ENCODE measurements at regions not wholly inside any gene's neighbourhood (a gene's known extent, or its start where the extent isn't known, plus 50 kb on each side); places are given as distances from the start of the nearest gene placed in this dataset.
"Not testable (repeated sequence)": the region's sequence is repeated elsewhere in the genome, so short reads cannot be mapped to it uniquely, and the experiment has no call there.

DNA sequence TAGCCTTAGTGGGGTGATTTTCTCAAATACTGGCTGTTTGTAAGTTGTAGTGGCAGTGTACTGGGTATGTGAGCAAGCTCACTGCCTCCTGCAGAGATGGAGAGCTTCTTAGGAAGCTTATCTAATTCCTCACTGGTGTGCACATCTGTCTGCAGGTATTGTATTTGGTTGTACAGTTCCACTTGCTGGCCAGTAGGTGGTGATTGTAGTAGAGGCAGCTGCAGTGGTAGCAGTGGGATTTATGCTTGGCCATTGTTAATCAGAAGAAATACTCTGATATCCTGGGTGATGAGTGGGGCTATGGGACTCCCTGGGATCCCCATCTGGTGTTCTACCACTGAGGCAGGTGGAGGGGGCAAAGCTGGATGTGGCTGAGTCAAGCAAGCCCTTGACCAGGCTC, 276.1 kb upstream of the SPAG17 start:
- DNase-seq (ENCODE audit: low spot score) = no peak

DNA sequence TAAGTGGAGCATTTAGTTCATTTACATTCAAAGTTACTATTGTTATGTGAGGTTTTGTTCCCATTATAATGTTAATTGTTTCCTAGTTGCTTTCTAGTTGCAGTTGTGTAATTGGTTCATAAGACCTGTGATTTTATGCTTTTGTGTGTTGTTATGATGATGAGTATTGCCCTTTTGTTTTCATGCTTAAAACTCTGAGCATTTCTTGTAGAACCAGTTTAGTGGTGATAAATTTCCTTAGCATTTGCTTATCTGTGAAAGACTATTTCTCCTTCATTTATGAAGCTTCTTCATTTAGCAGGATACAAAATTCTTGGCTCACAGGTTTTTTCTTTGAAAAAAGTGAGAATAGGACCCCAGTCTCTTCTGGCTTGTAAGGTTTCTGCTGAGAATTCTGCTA, 274.8 kb upstream of the SPAG17 start:
- no peak for DNase-seq (ENCODE audit: low spot score)

DNA sequence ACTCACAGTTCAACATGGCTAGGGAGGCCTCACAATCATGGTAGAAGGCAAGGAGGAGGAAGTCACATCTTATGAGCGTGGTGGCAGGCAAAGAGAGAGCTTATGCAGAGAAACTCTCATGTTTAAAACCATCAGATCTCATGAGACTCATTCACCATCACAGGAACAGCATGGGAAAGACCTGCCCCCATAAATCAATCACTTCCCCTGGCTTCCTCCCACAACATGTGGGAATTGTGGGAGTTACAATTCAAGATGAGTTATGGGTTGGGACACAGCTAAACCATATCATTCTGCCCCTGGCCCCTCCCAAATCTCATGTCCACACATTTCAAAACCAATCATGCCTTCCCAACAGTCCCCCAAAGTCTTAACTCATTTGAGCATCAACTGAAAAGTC, 268.8 kb upstream of the SPAG17 start:
- not testable (repeated sequence) for DNase-seq (ENCODE audit: low spot score)

DNA sequence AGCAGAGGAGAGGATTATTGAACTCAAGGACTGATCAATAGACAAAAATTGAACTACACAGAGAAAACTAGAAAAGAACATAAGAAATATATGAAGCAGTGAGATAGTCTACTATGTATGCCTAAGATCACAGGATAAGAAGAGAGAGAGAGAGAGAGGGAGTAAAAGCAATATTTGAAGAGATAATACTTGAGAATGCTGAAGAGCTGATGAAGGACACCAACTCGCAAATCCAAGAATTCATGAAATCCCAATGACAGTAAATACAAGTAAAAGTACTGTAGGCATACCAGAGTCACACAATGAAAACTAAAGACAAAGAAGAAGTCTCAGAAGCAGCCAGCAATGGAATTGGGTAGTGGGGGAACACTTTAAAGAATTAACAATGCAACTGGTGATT, 260.1 kb upstream of the SPAG17 start:
- DNase-seq (ENCODE audit: low spot score) = no peak

GRCh38 chr1:118442214-118442613, 257.2 kb upstream of the SPAG17 start:
- DNase-seq (ENCODE audit: low spot score) = no peak

- DNase-seq (ENCODE audit: low spot score) = no peak
These were observed 252.6 kb upstream of the SPAG17 start for GRCh38 chr1:118437664-118438063.

GRCh38 chr1:118429856-118430255, 244.8 kb upstream of the SPAG17 start:
- DNase-seq (ENCODE audit: low spot score) = no peak

- DNase-seq (ENCODE audit: low spot score) = no peak
These were observed 236.9 kb upstream of the SPAG17 start for GRCh38 chr1:118421868-118422350.

DNA sequence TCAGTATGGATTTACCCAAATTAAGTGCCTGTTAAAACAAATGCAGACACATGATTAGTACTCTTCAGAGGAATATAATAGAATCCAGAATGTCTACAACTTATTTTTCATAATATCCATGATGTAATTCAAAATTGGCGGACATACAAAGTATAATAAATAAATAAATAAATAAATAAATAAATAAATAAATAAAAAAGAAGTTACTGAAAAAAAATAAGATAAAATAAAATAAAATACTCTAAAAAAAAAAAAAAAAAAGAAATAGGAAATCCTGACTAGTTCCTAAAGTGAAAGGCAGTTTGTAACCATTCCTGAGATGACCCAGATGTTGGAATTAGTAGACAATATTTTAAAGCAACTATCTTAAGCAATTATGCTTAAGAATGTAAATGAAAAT, 219.0 kb upstream of the SPAG17 start:
- DNase-seq (ENCODE audit: low spot score) = no peak

- DNase-seq (ENCODE audit: low spot score) = no peak
These were observed 212.4 kb upstream of the SPAG17 start for GRCh38 chr1:118397496-118397859.

DNA sequence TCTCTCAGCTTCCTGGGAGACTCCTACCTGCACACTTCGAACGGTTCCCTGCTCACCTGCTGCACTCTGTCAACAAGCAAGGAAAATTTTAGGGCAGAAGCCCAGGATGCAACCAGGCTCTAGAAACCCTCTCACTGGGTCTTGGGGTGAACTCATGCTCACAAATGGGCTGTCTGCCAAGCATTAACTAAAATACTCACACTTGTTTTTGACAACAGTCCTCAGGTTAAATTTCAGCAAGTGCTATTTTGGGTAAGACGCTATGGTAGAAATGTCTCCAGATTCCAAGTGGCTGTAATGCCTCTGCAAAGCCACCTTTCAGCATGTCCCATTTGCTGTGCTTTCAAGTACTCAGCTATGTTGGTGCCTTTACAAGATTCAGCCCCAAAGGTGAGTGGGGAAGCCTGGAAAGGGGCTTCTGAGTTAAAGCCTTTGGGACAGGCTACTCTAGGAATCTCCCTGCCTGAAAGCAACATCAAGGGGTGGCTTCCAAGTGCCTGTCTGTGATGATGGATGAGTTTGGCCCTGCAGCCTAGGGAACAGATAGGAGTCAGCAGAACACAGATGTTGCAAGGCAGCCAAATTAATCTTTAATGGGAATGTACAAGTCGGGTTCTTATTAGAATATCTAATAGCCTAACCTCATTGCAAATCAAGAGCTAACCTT, 211.9 kb upstream of the SPAG17 start:
- no peak for DNase-seq (ENCODE audit: low spot score)

DNA sequence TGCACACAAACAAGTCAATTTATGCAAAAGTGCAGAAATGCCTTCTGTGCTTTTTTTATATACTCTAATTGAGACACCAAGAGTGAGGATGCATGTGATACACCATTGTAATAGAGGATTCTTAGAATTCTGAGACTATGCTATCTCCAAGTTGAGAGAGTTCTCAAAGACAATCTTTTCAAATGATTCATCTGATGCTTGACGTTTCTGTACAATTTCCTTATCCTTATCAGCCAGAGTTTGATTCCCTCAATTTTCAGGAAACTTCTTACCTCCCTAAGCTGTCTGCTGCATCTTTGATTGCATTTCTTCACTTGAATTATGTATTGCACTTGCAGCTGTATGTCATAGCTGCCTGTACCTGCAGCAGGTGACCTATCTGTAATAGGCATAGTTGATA, 211.3 kb upstream of the SPAG17 start:
- no peak for DNase-seq (ENCODE audit: low spot score)

DNA sequence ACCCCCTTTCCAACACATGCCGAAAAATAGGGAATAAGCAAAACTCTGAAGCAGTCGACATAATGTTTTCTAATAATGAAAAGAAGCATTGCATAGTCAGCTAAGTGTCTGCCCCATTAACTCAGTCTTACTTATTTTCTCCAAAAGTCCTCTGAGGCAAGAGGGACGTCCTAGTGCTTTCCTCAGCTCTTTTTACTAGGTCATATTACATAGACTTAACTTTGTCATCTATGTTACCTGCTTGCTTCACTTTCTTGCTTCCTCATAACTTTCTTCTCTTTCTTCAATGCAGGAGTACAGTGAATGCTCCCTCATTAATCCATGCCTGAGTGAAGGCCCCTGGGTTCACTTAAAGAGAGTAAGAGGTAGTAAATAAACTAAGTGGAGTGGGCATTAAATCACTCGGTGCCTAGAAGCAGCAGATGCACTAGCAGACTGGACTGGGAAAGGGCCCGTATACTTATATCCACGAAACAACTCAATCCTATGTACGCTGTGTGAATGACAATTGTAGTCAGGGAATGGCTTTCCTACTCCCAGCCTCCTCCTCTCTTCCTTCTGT, 210.5 kb upstream of the SPAG17 start:
- no peak for DNase-seq (ENCODE audit: low spot score)

GRCh38 chr1:118390955-118391354, 205.9 kb upstream of the SPAG17 start:
- no peak for DNase-seq (ENCODE audit: low spot score)

- DNase-seq (ENCODE audit: low spot score) = no peak
These were observed 203.4 kb upstream of the SPAG17 start for GRCh38 chr1:118388301-118388959.

GRCh38 chr1:118381197-118381869, 196.3 kb upstream of the SPAG17 start:
- DNase-seq (ENCODE audit: low spot score) = no peak

DNA sequence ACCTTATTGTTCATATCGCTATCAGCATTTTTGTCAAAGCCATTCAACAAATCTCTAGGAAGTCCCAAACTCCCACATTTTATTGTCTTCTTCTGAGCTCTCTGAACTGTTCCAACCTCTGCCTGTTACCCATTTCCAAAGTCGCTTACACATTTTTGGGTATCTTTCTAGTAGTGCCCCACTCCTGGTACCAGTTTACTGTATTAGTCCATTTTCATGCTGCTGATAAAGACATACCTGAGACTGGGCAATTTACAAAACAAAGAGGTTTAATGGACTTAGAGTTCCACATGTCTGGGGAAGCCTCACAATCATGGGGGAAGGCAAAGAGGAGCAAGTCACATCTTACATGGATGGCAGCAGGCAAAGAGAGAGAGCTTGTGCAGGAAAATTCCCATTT, 192.2 kb upstream of the SPAG17 start:
- not testable (repeated sequence) for DNase-seq (ENCODE audit: low spot score)

DNA sequence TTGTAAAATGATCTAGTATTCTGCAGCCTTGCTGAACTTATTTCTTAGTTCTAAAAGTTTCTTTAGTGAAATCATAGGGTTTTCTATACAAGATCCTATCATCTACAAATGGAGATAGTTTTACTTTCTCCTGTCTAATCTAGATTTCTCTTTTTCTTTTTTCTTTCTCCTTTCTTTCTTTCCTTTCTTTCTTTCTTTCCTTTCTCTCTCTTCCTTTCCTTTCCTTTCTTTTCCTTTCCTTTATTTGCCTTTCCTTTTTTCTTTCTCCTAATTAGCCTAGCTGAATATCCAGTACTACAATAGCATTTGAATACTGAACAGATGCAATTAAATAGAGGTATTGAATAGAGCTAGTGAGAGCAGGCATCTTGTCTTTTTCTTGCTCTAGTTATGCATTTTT, 186.6 kb upstream of the SPAG17 start:
- DNase-seq (ENCODE audit: low spot score) = no peak

DNA sequence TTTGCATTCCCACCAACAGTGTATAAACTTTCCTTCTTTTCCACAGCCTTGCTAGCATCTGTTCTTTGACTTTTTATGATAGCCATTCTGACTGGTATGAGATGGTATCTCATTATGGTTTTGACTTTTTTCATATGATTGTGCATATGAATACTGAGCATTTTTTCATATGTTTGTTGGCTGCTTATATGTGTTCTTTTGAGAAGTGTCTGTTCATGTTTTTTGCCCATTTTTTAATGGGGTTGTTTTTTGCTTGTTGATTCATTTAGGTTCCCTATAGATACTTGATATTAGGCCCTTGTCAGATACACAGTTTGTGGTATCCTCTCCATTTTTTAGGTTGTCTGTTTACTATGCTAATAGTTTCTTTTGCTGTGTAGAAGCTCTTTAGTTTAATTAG, 185.8 kb upstream of the SPAG17 start:
- DNase-seq (ENCODE audit: low spot score) = no peak

DNA sequence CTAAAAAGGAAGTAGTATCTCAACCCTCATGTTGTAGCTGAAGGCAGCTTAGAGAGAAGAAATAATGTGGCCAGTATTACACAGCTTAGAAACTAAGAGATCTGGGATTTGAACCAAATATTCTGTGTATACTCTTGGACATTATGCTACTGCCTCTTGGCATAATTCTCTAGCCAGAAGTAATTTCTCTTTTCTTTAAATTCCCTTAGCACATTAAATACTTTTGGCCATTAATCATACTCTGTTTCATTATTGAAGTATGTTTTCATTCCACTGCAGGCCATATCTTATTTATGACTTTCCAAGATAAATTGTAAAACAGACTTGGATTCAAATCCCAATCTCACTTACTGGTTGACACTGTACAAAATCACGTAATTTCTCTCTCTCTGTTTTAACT, 181.3 kb upstream of the SPAG17 start:
- DNase-seq (ENCODE audit: low spot score) = no peak

GRCh38 chr1:118364882-118365281, 179.9 kb upstream of the SPAG17 start:
- DNase-seq (ENCODE audit: low spot score) = no peak

DNA sequence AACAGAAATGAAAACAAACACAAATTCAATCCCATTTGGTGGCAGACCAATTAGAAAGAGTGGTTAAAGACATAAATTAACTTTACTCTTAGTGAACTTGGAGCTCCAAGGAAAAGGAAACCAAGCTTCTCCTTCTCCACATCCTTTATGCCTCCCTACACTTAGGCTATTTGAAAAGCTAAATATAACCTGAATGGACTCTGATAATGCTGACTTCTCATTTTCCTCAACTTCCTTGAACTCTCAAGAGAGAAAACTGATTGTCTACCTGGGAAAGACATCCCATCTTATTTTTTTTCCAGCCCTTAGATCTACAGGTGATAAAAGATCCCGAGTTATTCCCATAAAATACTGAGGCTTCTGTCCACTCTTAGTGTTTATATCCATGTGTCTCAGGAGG, 178.4 kb upstream of the SPAG17 start:
- DNase-seq (ENCODE audit: low spot score) = no peak

DNA sequence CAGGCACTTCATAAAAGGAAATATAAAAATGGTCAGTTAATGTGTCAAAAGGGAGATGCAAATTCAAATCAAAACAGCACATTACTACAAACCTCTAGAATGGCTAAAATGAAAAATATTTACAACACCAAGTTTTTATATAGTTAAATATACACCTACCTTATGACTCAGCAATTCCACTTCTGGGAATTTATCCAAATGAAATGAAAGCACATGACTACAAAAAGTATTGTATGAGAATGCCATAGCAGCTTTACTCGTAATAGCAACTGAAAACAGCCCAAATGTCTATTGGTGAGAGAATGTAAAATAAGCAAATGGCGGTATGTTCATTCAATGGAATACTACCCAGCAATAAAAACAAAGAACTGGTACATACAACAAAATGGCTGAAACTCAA, 175.8 kb upstream of the SPAG17 start:
- no peak for DNase-seq (ENCODE audit: low spot score)
